VCaP (cell line): ENCODE measurements at regions not wholly inside any gene's neighbourhood (a gene's known extent, or its start where the extent isn't known, plus 50 kb on each side); places are given as distances from the start of the nearest gene placed in this dataset.

Experiments
- H3K27ac ChIP-seq: fragments of 450-650 bp; 2 replicates; pipeline ENCODE4 v1.5.1; 2017
- TF ChIP-seq, protein P1 (sequence below): fragments of 450-650 bp; conservative IDR thresholded peaks from 2 replicates; pipeline ENCODE4 v1.5.1; 2017; ENCODE audit warnings: mild to moderate bottlenecking, moderate library complexity

DNA sequence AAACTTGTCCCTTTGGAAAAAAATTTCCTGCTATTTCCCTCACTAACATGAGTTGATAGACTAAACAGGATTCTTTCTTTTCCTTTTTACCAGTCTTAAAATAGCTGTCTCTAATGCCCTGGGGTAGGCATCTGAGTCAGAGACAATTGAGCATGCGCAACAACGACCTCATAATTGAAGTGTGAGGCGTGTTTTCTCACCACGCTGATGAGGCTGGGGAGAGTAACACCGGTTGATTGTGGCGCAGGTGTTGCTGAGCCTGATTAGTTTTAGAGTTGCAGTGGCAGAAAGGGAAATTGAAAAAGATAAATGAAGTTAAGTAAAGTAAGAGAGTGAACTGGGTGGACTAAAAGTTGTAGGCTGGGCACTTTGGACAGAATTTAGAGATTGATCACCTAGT, 213.7 kb downstream of the TLR4 start:
- TF ChIP-seq, protein P1, sequence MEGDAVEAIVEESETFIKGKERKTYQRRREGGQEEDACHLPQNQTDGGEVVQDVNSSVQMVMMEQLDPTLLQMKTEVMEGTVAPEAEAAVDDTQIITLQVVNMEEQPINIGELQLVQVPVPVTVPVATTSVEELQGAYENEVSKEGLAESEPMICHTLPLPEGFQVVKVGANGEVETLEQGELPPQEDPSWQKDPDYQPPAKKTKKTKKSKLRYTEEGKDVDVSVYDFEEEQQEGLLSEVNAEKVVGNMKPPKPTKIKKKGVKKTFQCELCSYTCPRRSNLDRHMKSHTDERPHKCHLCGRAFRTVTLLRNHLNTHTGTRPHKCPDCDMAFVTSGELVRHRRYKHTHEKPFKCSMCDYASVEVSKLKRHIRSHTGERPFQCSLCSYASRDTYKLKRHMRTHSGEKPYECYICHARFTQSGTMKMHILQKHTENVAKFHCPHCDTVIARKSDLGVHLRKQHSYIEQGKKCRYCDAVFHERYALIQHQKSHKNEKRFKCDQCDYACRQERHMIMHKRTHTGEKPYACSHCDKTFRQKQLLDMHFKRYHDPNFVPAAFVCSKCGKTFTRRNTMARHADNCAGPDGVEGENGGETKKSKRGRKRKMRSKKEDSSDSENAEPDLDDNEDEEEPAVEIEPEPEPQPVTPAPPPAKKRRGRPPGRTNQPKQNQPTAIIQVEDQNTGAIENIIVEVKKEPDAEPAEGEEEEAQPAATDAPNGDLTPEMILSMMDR, result no peak

DNA sequence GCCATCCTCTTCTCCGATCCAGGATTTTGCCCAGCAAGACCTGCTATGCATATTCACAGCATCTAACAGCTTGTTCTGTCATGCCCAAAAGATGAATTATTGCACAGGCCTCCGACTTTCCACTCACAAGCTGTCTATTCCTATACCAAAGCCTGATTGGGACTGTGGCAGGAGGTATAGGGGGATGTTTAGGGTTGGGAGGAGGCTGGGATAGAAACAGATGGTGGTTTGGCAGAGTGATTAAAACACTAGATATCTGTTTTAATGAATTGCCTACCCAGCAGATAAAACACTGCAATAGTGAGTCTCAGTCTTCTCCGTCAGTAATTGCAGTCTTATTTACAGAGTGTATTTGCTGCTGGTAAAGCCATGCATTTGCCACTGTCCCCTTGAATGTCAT, 215.3 kb downstream of the TLR4 start:
- TF ChIP-seq, protein P1, result no peak
- H3K27ac ChIP-seq, result no peak overlapping the region

More for the DNA sequence above, 213.7 kb downstream of the TLR4 start:
- no peak overlapping the region for H3K27ac ChIP-seq

GRCh38 chr9:117926031-117926658, 221.9 kb downstream of the TLR4 start:
- no peak overlapping the region for H3K27ac ChIP-seq
- TF ChIP-seq, protein P1, result no peak

- TF ChIP-seq, protein P1, result peak; percentile 63
- no peak overlapping the region for H3K27ac ChIP-seq
Observed at GRCh38 chr9:117927354-117927753, 223.2 kb downstream of the TLR4 start.

- TF ChIP-seq, protein P1, result no peak
- H3K27ac ChIP-seq, result peak overlapping the region; percentile 68
Observed at GRCh38 chr9:117929868-117930267, 225.7 kb downstream of the TLR4 start.

DNA sequence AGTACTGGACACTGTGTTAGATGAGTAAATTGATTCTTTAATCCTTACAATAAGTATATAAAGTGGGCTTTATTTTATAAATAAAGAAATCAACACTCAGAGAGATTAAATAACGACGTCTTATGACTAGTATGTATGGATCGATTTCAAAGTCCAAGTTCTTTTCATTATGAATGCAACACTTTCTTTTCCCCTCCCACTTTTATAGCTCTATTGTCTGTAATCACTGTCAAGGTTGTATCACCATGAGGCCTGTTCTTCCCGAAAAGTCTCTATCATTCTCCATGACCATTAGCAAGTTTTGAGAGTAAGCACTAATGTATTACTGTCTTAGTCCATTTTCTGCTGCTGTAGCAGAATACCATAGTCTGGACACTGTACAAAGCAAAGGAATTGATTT, 228.4 kb downstream of the TLR4 start:
- H3K27ac ChIP-seq, result no peak overlapping the region
- TF ChIP-seq, protein P1, result no peak

- no peak overlapping the region for H3K27ac ChIP-seq
- TF ChIP-seq, protein P1, result no peak
Observed at GRCh38 chr9:117936185-117937130, 232.3 kb downstream of the TLR4 start.
